HEK293 (cell line): ENCODE measurements at regions not wholly inside any gene's neighbourhood (a gene's known extent, or its start where the extent isn't known, plus 50 kb on each side); places are given as distances from the start of the nearest gene placed in this dataset.

ENCODE experiments used
- CTCF ChIA-PET: fragments of 350-600 bp; formaldehyde crosslinking; extraction: SDS; loops from one replicate; lab custom pipeline; 2021; ENCODE audit warnings: antibody characterized with exemption; lab: Yijun Ruan, JAX
- POLR2A ChIA-PET: fragments of 300-600 bp; formaldehyde crosslinking; extraction: SDS; loops from one replicate; lab custom pipeline; 2020; ENCODE audit warnings: antibody characterized with exemption, inconsistent platforms; lab: Yijun Ruan, JAX
- H3K27ac ChIP-seq: fragments of 200-500 bp; sonication (Bioruptor generic); 2 replicates; pipeline ENCODE4 v1.5.1; 2014; ENCODE audit warnings: low read depth, low read length, control low read depth, inconsistent platforms; ENCODE audit errors: extremely low read depth
- H3K36me3 ChIP-seq, 2 experiments: fragments of 200-500 bp in 1 of 2; sonication (Bioruptor generic) in 1 of 2; 1 replicate in 1 of 2; 2 replicates in 1 of 2; pipeline ENCODE4 v1.5.1; 2014 to 2017; ENCODE audit warnings: inconsistent platforms in 2 of 2, low read length in 2 of 2; ENCODE audit not compliant: control insufficient read depth in 2 of 2, insufficient read depth in 1 of 2
- H3K4me1 ChIP-seq: fragments of 200-500 bp; sonication (Bioruptor generic); 2 replicates; pipeline ENCODE4 v1.5.1; 2014; ENCODE audit warnings: mild to moderate bottlenecking, low read length, inconsistent platforms; ENCODE audit not compliant: control insufficient read depth, insufficient read depth
- H3K4me3 ChIP-seq: 2 replicates; pipeline ENCODE4 v1.5.1; 2011; ENCODE audit warnings: low read depth, mild to moderate bottlenecking, control low read depth, low read length, moderate library complexity
- H3K9me3 ChIP-seq: fragments of 200-500 bp; sonication (Bioruptor generic); 2 replicates; pipeline ENCODE4 v1.5.1; 2014; ENCODE audit warnings: low read depth, low read length, inconsistent platforms; ENCODE audit not compliant: control insufficient read depth, insufficient read depth
- FEZF1 ChIP-seq: fragments of 450-650 bp; formaldehyde crosslinking; IDR thresholded peaks from 2 replicates; pipeline ENCODE4 v1.5.1; 2016; ENCODE audit warnings: missing biosample characterization, missing genetic modification characterization
- GFI1B ChIP-seq: fragments of 450-650 bp; formaldehyde crosslinking; IDR thresholded peaks from 2 replicates; pipeline ENCODE4 v1.5.1; 2016; ENCODE audit warnings: missing biosample characterization, missing genetic modification characterization
- KLF17 ChIP-seq: fragments of 450-650 bp; formaldehyde crosslinking; IDR thresholded peaks from 2 replicates; pipeline ENCODE4 v1.5.1; 2016; ENCODE audit warnings: missing biosample characterization, missing genetic modification characterization
- MEIS1 ChIP-seq: sonication (generic); formaldehyde crosslinking; IDR thresholded peaks from 2 replicates; pipeline ENCODE4 v1.8.1; 2022; ENCODE audit warnings: missing genetic modification reagents, mild to moderate bottlenecking, borderline replicate concordance
- PATZ1 ChIP-seq: fragments of 450-650 bp; formaldehyde crosslinking; IDR thresholded peaks from 2 replicates; pipeline ENCODE4 v1.5.1; 2016; ENCODE audit warnings: missing biosample characterization, missing genetic modification characterization
- YY1 ChIP-seq: fragments of 450-650 bp; formaldehyde crosslinking; IDR thresholded peaks from 2 replicates; pipeline ENCODE4 v1.5.1; 2018; ENCODE audit warnings: missing biosample characterization, missing genetic modification characterization
- ZBTB1 ChIP-seq: fragments of 450-650 bp; formaldehyde crosslinking; IDR thresholded peaks from 2 replicates; pipeline ENCODE4 v1.5.1; 2016; ENCODE audit warnings: missing biosample characterization, missing genetic modification characterization
- ZFP69B ChIP-seq: fragments of 450-650 bp; formaldehyde crosslinking; IDR thresholded peaks from 2 replicates; pipeline ENCODE4 v1.5.1; 2016; ENCODE audit warnings: missing biosample characterization, missing genetic modification characterization
- ZNF184 ChIP-seq: fragments of 450-650 bp; IDR thresholded peaks from 2 replicates; pipeline ENCODE4 v1.5.1; 2018; ENCODE audit warnings: missing biosample characterization, mild to moderate bottlenecking, missing genetic modification characterization
- ZNF37A ChIP-seq: fragments of 450-650 bp; IDR thresholded peaks from 2 replicates; pipeline ENCODE4 v1.5.1; 2018; ENCODE audit warnings: missing biosample characterization, missing genetic modification characterization
- ZNF426 ChIP-seq: fragments of 450-650 bp; formaldehyde crosslinking; IDR thresholded peaks from 2 replicates; pipeline ENCODE4 v1.5.1; 2017; ENCODE audit warnings: missing biosample characterization, missing genetic modification characterization, mild to moderate bottlenecking, inconsistent platforms, moderate library complexity
- ZNF514 ChIP-seq: fragments of 450-650 bp; formaldehyde crosslinking; IDR thresholded peaks from 2 replicates; pipeline ENCODE4 v1.5.1; 2016; ENCODE audit warnings: missing biosample characterization, missing genetic modification characterization
- ZNF530 ChIP-seq: fragments of 450-650 bp; formaldehyde crosslinking; IDR thresholded peaks from 2 replicates; pipeline ENCODE4 v1.5.1; 2016; ENCODE audit warnings: low read depth, missing biosample characterization, missing genetic modification characterization
- ZNF560 ChIP-seq: fragments of 450-650 bp; formaldehyde crosslinking; IDR thresholded peaks from 2 replicates; pipeline ENCODE4 v1.5.1; 2017; ENCODE audit warnings: missing biosample characterization, missing genetic modification characterization, borderline replicate concordance
- ZNF610 ChIP-seq: fragments of 450-650 bp; formaldehyde crosslinking; IDR thresholded peaks from 2 replicates; pipeline ENCODE4 v1.5.1; 2016; ENCODE audit warnings: missing biosample characterization, missing genetic modification characterization, borderline replicate concordance
- ZNF645 ChIP-seq: fragments of 450-650 bp; formaldehyde crosslinking; IDR thresholded peaks from 2 replicates; pipeline ENCODE4; 2016; ENCODE audit warnings: missing biosample characterization, missing genetic modification characterization
- ZNF664 ChIP-seq: fragments of 450-650 bp; formaldehyde crosslinking; IDR thresholded peaks from 2 replicates; pipeline ENCODE4 v1.5.1; 2016; ENCODE audit warnings: missing biosample characterization, missing genetic modification characterization
- ZNF701 ChIP-seq: fragments of 450-650 bp; formaldehyde crosslinking; IDR thresholded peaks from 2 replicates; pipeline ENCODE4 v1.5.1; 2016; ENCODE audit warnings: missing biosample characterization, missing genetic modification characterization
- ZSCAN23 ChIP-seq: fragments of 450-650 bp; formaldehyde crosslinking; IDR thresholded peaks from 2 replicates; pipeline ENCODE4 v1.5.1; 2016; ENCODE audit warnings: missing biosample characterization, missing genetic modification characterization
- ZSCAN4 ChIP-seq: fragments of 450-650 bp; formaldehyde crosslinking; IDR thresholded peaks from 2 replicates; pipeline ENCODE4 v1.5.1; 2017; ENCODE audit warnings: missing biosample characterization, missing genetic modification characterization

GRCh38 chr2:234287650-234288049, 209.2 kb downstream of the ARL4C start:
- CTCF ChIA-PET = interaction anchor here (1.1 to 4.2 kb wide), 5 partner anchors 18 to 257 kb away, joined by 4 to 25 read pairs (median 11); no protein-coding TSS in a partner anchor
- H3K4me1 ChIP-seq = no peaks in the 10 kb centered on the region
- no peaks in the 10 kb centered on the region for H3K36me3 ChIP-seq
- TF ChIP-seq ZNF514 (no peak), ZNF530 (tag by site-specific recombination) (no peak), ZNF37A (tag by site-specific recombination) (no peak), MEIS1 (CRISPR knock-in tag) (no peak), ZNF664 (tag by site-specific recombination) (no peak), ZSCAN4 (no peak), ZNF560 (tag by site-specific recombination) (no peak), YY1 (tag by site-specific recombination) (no peak), ZFP69B (tag by site-specific recombination) (no peak), ZNF184 (tag by site-specific recombination) (no peak)
- no peaks in the 10 kb centered on the region for H3K9me3 ChIP-seq
- no peak overlapping the region for H3K27ac ChIP-seq
- no peak overlapping the region for H3K4me3 ChIP-seq
- POLR2A ChIA-PET = no interaction called here

- CTCF ChIA-PET = interaction anchor here (1.1 to 4.2 kb wide), 3 partner anchors 214 to 258 kb away, joined by 4 to 25 read pairs (median 11); no protein-coding TSS in a partner anchor
- H3K27ac ChIP-seq = no peak overlapping the region
- no peaks in the 10 kb centered on the region for H3K4me1 ChIP-seq
- POLR2A ChIA-PET = no interaction called here
- H3K36me3 ChIP-seq = no peaks in the 10 kb centered on the region
- H3K9me3 ChIP-seq = no peaks in the 10 kb centered on the region
- no peak for TF ChIP-seq ZNF610 (tag by site-specific recombination)
- TF ChIP-seq PATZ1 = no peak
- TF ChIP-seq ZNF701 (tag by site-specific recombination) = no peak
- TF ChIP-seq MEIS1 (CRISPR knock-in tag) = no peak
- TF ChIP-seq ZNF426 (tag by site-specific recombination) = no peak
- TF ChIP-seq GFI1B (tag by site-specific recombination) = no peak
- TF ChIP-seq KLF17 (tag by site-specific recombination) = no peak
- no peak for TF ChIP-seq ZBTB1 (tag by site-specific recombination)
- TF ChIP-seq FEZF1 (tag by site-specific recombination) = no peak
- TF ChIP-seq ZNF645 (tag by site-specific recombination) = no peak
- no peak for TF ChIP-seq ZSCAN23
- H3K4me3 ChIP-seq = no peak overlapping the region
Observed at GRCh38 chr2:234286956-234287355, 209.9 kb downstream of the ARL4C start.
